GM12878 (cell line): ENCODE measurements at regions not wholly inside any gene's neighbourhood (a gene's known extent, or its start where the extent isn't known, plus 50 kb on each side); places are given as distances from the start of the nearest gene placed in this dataset.

Experiments
- ATAC-seq: fragments of 200-7000 bp; cut with Tn5 transposase; 3 replicates; pipeline ENCODE4 v1.9.1; 2020; ENCODE audit warnings: mild to moderate bottlenecking, moderate library complexity
- BruUV-seq: library from RNA; stranded (reverse); fragments of 400-500 nt; replicated peaks from 2 replicates; lab custom pipeline; 2021; lab: Mats Ljungman, UMichigan
- CTCF ChIA-PET: fragments of 300-600 bp; sonication (Branson Sonifier 250); formaldehyde crosslinking; extraction: SDS; loops from one replicate; lab custom pipeline; 2021; ENCODE audit warnings: inconsistent platforms; lab: Yijun Ruan, JAX
- POLR2A ChIA-PET: fragments of 350-600 bp; formaldehyde crosslinking; extraction: SDS; loops from one replicate; lab custom pipeline; 2021; ENCODE audit warnings: inconsistent platforms; lab: Charles Lee
- RAD21 ChIA-PET: fragments of 300-600 bp; sonication (Branson Sonifier 250); formaldehyde crosslinking; loops from one replicate; lab custom pipeline; 2023; ENCODE audit warnings: antibody characterized with exemption; ENCODE audit not compliant: unreplicated experiment; lab: Charles Lee
- SMC1A ChIA-PET: fragments of 300-600 bp; sonication (Branson Sonifier 250); formaldehyde crosslinking; loops from one replicate; lab custom pipeline; 2023; ENCODE audit not compliant: unreplicated experiment, uncharacterized antibody; lab: Charles Lee
- DNase-seq: peaks from one replicate; pipeline ENCODE4 v3.0.0-alpha.2; 2011; ENCODE audit warnings: low read depth, low spot score
- FAIRE-seq: peaks from 3 replicates; lab custom pipeline; 2011; peaks lifted over from hg19 to GRCh38; lab: Jason Lieb, UNC
- H2AFZ ChIP-seq: 2 replicates; pipeline ENCODE4 v1.6.0; 2011; ENCODE audit warnings: low read depth, low read length, control low read depth; ENCODE audit not compliant: control insufficient read depth
- H3K27ac ChIP-seq: 2 replicates; pipeline ENCODE4 v1.5.1; 2011; ENCODE audit warnings: control low read depth; ENCODE audit not compliant: control insufficient read depth, insufficient read depth
- H3K27me3 ChIP-seq, 2 experiments: replicated peaks in 1 of 2; 2 replicates each; pipeline versions ENCODE4 v1.6.0 to v1.6.1; 2011; ENCODE audit warnings: low read length in 1 of 2; ENCODE audit not compliant: control insufficient read depth in 2 of 2, insufficient read depth in 2 of 2
- H3K36me3 ChIP-seq, 2 experiments: 2 replicates each; pipeline ENCODE4 v1.5.1; 2011; ENCODE audit warnings: low read length in 1 of 2; ENCODE audit not compliant: control insufficient read depth in 2 of 2, insufficient read depth in 2 of 2
- H3K4me1 ChIP-seq: 2 replicates; pipeline ENCODE4 v1.6.1; 2011; ENCODE audit warnings: mild to moderate bottlenecking, low read length, moderate library complexity, mixed read lengths; ENCODE audit not compliant: control insufficient read depth, insufficient read depth
- H3K4me2 ChIP-seq: 2 replicates; pipeline ENCODE4 v1.6.0; 2011; ENCODE audit warnings: control low read depth; ENCODE audit not compliant: control insufficient read depth, insufficient read depth
- H3K4me3 ChIP-seq: fragments of 200-600 bp; sonication (generic); 2 replicates; pipeline ENCODE4 v1.5.1; 2016
- H3K79me2 ChIP-seq: 2 replicates; pipeline ENCODE4 v1.6.0; 2011; ENCODE audit warnings: low read length; ENCODE audit not compliant: control insufficient read depth, insufficient read depth
- H3K9ac ChIP-seq: 2 replicates; pipeline ENCODE4 v1.8.0; 2011; ENCODE audit warnings: low read length, control low read depth, mixed read lengths; ENCODE audit not compliant: control insufficient read depth, insufficient read depth
- H3K9me3 ChIP-seq: replicated peaks from 3 replicates; pipeline ENCODE4 v1.5.1; 2011; ENCODE audit warnings: mild to moderate bottlenecking, low read length; ENCODE audit not compliant: control insufficient read depth, insufficient read depth
- H4K20me1 ChIP-seq: 2 replicates; pipeline ENCODE4 v1.6.0; 2011; ENCODE audit not compliant: control insufficient read depth, insufficient read depth
- BCLAF1 ChIP-seq: fragments of 450-650 bp; IDR thresholded peaks from 2 replicates; pipeline ENCODE4 v1.6.1; 2017; ENCODE audit warnings: antibody characterized with exemption, mild to moderate bottlenecking, moderate library complexity
- EED ChIP-seq: sonication (generic); IDR thresholded peaks from 2 replicates; pipeline ENCODE4 v1.6.1; 2016; ENCODE audit warnings: antibody characterized with exemption, low read depth
- EP300 ChIP-seq, 2 experiments: fragments of 150-350 bp in 1 of 2; IDR thresholded peaks; 2 replicates each; pipeline ENCODE4 v1.6.1; 2011 to 2012; ENCODE audit warnings: low read depth in 2 of 2, low read length in 2 of 2, borderline replicate concordance in 1 of 2, improper control_type of control experiment in 1 of 2, inconsistent platforms in 1 of 2; ENCODE audit not compliant: control insufficient read depth in 1 of 2
- EZH2 ChIP-seq: IDR thresholded peaks from 2 replicates; pipeline ENCODE4 v1.6.1; 2012; ENCODE audit warnings: low read depth, mild to moderate bottlenecking, control low read depth, inconsistent platforms, low read length, borderline replicate concordance; ENCODE audit not compliant: control insufficient read depth
- IKZF1 ChIP-seq: fragments of 450-650 bp; conservative IDR thresholded peaks from 2 replicates; pipeline ENCODE4 v1.6.1; 2017; ENCODE audit warnings: antibody characterized with exemption, mild to moderate bottlenecking
- IRF4 ChIP-seq: IDR thresholded peaks from 2 replicates; pipeline ENCODE4 v1.6.1; 2011; ENCODE audit warnings: low read depth, low read length
- KAT2A ChIP-seq: conservative IDR thresholded peaks from 2 replicates; pipeline ENCODE4 v1.6.1; 2011; ENCODE audit warnings: low read depth, low read length; ENCODE audit not compliant: control insufficient read depth
- MTA3 ChIP-seq: IDR thresholded peaks from 2 replicates; pipeline ENCODE4 v1.6.1; 2012; ENCODE audit warnings: low read length, inconsistent platforms, borderline replicate concordance
- MYB ChIP-seq: fragments of 150-350 bp; IDR thresholded peaks from 2 replicates; pipeline ENCODE4 v1.6.1; 2014; ENCODE audit warnings: mild to moderate bottlenecking, low read depth, low read length, borderline replicate concordance
- RCOR1 ChIP-seq: conservative IDR thresholded peaks from 2 replicates; pipeline ENCODE4 v1.6.1; 2012; ENCODE audit warnings: low read depth, low read length, improper control_type of control experiment
- RUNX3 ChIP-seq: IDR thresholded peaks from 2 replicates; pipeline ENCODE4 v1.6.1; 2012; ENCODE audit warnings: low read length, inconsistent platforms
- STAT3 ChIP-seq: IDR thresholded peaks from 2 replicates; pipeline ENCODE4 v1.6.1; 2011; ENCODE audit warnings: low read depth, low read length, improper control_type of control experiment
- TCF12 ChIP-seq: IDR thresholded peaks from 2 replicates; pipeline ENCODE4 v1.6.1; 2011; ENCODE audit warnings: low read depth, mild to moderate bottlenecking, low read length
- WRNIP1 ChIP-seq: IDR thresholded peaks from 2 replicates; pipeline ENCODE4 v1.6.1; 2011; ENCODE audit warnings: low read depth, low read length, improper control_type of control experiment, borderline replicate concordance
- ZNF592 ChIP-seq: fragments of 450-650 bp; IDR thresholded peaks from 2 replicates; pipeline ENCODE4 v1.6.1; 2017; ENCODE audit warnings: mild to moderate bottlenecking, moderate library complexity
- WGBS: methylation state at CpG from one replicate; pipeline ENCODE4 v1.1.6; 2016; ENCODE audit warnings: low lambda C conversion rate; ENCODE audit not compliant: insufficient replicate concordance, insufficient coverage; ENCODE audit errors: missing lambda C conversion rate; 5-methylcytosine and 5-hydroxymethylcytosine counted together
- in situ Hi-C: fragments of 300-500 bp; cut with MboI; formaldehyde crosslinking; loops from 9 replicates; pipeline ENCODE4 v1.14.3; 2018; ENCODE audit warnings: mixed read lengths
- intact Hi-C: fragments of 100-400 bp; cut with micrococcal nuclease; formaldehyde crosslinking; loops from one replicate; pipeline ENCODE4 v1.14.2; 2022; ENCODE audit not compliant: unreplicated experiment

- intact Hi-C loops, result no loop called here
- Histone ChIP-seq H2AFZ (no peak overlapping the region), H3K27ac (no peak overlapping the region), H3K4me1 (no peaks in the 10 kb centered on the region), H3K9ac (no peak overlapping the region), H3K27me3 (peaks cover 0 to 3% of the 10 kb centered on the region in 2 experiments; a peak in 2 of 4 replicates), H3K36me3 (no peaks in the 10 kb centered on the region), H3K9me3 (no peaks in the 10 kb centered on the region), H3K4me3 (no peak overlapping the region), H4K20me1 (no peaks in the 10 kb centered on the region), H3K4me2 (no peak overlapping the region), H3K79me2 (no peaks in the 10 kb centered on the region)
- ChIA-PET RAD21 (interaction anchor here (0.5 kb wide), 1 partner anchor 334 kb away, joined by 4 read pairs; no protein-coding TSS in a partner anchor), SMC1A (no interaction called here), CTCF (no interaction called here), POLR2A (no interaction called here)
- TF ChIP-seq MTA3 (no peak), ZNF592 (no peak), IRF4 (no peak), EED (no peak), MYB (no peak), BCLAF1 (no peak), KAT2A (no peak), RUNX3 (no peak), IKZF1 (no peak), TCF12 (no peak), RCOR1 (no peak), EZH2 (no peak), STAT3 (no peak), EP300 (IDR thresholded peaks at IDR 0.05; ENCODE audit: borderline replicate concordance in 1 of 2, control insufficient read depth in 1 of 2, low read depth in 2 of 2, low read length in 2 of 2) (no peak), WRNIP1 (no peak)
- DNase-seq (no peak), ATAC-seq (no peak), FAIRE-seq (no peak)
- BruUV-seq, result no TSS peak
- in situ Hi-C loops, result no loop called here
- WGBS, result 28% methylated on average over 3 of the region's 3 CpGs
These were observed 77.0 kb upstream of the LARS2 start for GRCh38 chr3:45311327-45311726.
